ENCODE measurements at regions not wholly inside any gene's neighbourhood (a gene's known extent, or its start where the extent isn't known, plus 50 kb on each side); places are given as distances from the start of the nearest gene placed in this dataset.
"Not testable (repeated sequence)": the region's sequence is repeated elsewhere in the genome, so short reads cannot be mapped to it uniquely, and the experiment has no call there.

- DNase-seq (ENCODE audit: low read depth) = no peak
These were observed 148.6 kb upstream of the FOXN3 start for GRCh38 chr14:89565607-89566006.

DNA sequence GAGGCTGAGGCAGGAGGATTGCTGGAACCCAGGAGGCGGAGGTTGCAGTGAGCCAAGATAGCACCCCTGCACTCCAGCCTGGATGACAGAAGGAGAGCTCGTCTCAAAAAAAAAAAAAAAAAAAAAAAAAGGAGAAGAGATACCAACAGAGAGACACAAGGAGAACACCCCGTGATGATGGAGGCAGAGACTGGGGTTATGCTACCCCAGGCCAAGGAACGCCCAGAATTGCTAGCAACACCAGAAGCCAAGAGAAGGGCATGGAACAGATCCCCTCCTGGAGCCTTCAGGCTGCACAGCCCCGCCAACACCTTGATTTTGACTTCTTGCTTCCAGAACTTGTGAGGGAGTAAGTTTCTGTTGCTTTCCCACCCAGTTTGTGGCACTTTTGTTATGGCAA is 148.0 kb upstream of the FOXN3 start:
- no peak for DNase-seq (ENCODE audit: low read depth)

- no peak for DNase-seq (ENCODE audit: low read depth)
These were observed 147.4 kb upstream of the FOXN3 start for GRCh38 chr14:89564286-89564957.

GRCh38 chr14:89563471-89563870 is 146.4 kb upstream of the FOXN3 start:
- no peak for DNase-seq (ENCODE audit: low read depth)

GRCh38 chr14:89551955-89552354 is 134.9 kb upstream of the FOXN3 start:
- no peak for DNase-seq (ENCODE audit: low read depth)

DNA sequence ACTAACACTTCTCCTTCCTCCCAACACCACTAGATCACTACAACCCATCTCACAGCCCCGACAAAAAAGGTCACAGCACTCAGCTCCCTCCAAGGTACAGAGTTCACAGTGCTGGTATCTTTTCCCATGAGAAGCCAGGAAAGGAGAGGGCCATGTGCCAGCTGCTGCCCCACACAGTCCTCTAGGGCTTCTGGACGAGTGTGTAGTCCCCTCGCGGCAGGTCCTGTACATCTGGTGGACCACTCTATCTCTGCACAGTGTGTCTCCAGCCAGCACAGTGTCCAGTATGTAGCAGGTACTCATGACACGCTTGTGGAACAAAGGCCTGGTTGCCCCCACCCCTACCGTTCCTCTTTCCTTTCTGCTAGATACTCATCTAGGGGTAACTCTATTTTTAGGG is 134.4 kb upstream of the FOXN3 start:
- DNase-seq (ENCODE audit: low read depth) = no peak

GRCh38 chr14:89550821-89551220 is 133.8 kb upstream of the FOXN3 start:
- no peak for DNase-seq (ENCODE audit: low read depth)

DNA sequence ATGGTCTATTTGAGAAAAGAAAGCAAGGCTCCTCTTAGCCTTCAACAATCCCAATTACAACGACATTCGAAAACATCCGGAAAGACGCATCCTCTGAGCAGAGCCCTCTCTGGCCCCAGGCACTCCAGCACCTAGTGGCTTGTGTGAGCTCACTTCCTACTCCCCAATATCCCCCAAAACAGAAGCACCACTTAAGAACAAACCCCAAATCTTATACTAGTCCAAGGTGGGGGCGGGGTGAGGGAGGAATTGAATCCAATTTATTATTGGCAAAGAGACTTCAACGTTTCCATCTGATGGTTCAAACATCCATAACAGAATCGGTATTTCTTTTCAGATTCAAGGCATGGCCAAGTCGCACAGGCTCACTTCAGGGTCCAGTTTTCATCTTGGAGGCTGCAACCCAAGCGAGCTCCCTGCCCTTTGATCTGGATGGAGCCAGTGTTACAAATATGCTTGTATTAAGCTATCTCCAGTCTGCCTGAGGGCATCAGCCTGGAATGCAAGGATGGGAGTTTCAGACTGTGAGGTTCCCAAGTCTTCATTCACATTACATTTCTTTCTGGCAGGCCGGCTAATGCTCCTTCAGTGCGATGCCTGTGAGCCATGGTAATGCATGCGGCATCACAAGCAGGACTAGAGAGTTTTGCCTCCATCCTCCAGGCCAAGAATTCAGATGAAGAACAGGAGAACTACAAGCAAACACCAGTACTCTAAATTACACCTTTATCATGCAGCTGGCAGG is 132.5 kb upstream of the FOXN3 start:
- DNase-seq (ENCODE audit: low read depth) = no peak

DNA sequence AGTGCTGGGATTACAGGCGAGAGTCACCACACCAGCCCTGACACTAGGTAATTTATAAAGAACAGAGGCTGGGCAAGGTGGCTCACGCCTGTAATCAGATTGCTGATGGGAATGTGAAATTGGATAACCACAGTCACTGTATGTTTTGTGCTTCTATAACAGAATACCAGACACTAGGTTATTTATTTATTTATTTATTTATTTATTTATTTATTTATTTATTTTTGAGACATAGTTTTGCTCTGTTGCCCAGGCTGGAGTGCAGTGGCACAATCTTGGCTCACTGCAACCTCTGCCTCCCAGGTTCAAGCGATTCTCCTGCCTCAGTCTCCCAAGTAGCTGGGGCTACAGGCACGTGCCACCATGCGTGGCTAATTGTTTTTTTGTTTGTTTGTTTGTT is 130.0 kb upstream of the FOXN3 start:
- DNase-seq (ENCODE audit: low read depth) = not testable (repeated sequence)

- DNase-seq (ENCODE audit: low read depth) = no peak
These were observed 127.7 kb upstream of the FOXN3 start for GRCh38 chr14:89544636-89545301.

DNA sequence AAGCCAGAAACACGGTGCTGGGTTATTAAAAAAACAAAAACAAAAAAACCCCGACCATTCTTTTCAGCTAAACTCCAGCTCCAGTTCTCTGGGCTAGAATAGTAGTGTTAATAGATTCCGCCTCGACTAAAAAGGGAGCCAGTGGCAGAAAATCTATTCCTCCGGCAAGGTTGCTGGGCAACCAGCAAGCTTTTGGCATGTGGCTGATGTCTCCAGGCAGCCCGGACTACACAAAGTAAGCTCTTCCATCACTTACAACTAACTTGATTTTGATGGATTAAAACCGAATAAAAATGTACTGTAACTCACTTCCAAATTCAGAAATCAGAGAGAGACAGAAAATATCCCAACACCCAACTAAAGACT is 126.4 kb upstream of the FOXN3 start:
- DNase-seq (ENCODE audit: low read depth) = no peak

DNA sequence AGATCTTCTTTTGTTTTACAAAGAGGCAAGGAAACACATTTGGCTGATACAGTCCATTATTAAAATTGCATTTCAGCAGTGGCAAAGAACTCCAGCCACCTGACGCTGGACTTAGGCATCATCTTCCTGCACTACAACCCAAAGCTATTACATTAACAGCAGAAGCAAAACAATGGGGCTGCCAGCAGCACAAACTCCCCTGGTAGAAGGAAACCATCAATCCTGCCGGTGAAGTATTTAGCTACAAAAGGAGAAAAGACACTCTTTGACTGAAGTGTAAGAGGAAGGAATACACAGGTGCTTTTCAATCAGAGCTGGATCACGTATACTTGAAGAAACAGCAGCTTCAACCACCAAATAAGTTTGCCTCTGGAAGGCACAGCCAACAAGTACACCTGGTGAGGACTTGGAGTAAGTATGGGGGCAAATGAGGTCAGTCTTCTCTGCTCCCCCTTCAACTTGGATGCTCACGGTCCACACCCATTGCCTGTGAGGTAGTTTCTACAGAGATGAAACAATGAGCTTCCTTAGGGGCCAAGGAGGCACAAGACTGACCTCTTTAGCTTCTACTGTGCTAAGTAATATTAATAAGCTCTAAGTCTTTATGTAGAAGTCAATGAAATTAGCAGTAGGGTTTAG is 125.9 kb upstream of the FOXN3 start:
- DNase-seq (ENCODE audit: low read depth) = no peak

DNA sequence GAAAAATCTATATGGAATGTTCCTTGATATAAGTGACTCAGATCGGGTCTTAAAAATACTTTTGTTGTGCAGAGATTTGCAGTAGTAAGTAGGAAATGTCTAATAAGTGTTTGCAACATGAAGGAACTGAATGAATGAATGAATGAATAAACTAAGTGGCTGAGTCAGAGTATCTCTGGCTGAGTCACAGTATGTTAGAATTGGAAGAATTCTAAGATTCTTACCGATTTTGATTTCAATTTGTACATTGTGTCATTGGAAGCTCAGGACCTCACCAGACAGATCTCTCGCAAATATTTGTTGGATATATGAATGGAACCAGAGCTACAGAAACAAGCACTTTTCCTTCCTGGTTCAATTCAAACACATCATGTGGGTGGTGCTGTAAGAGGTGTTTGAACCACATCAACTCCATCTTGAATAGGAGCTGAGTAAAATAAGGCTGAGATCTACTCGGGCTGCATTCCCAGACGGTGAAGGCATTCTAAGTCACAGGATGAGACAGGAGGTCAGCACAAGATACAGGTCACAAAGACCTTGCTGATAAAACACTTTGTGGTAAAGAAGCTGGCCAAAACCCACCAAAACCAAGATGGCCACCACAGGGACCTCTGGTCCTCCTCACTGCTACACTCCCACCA is 123.9 kb upstream of the FOXN3 start:
- no peak for DNase-seq (ENCODE audit: low read depth)

DNA sequence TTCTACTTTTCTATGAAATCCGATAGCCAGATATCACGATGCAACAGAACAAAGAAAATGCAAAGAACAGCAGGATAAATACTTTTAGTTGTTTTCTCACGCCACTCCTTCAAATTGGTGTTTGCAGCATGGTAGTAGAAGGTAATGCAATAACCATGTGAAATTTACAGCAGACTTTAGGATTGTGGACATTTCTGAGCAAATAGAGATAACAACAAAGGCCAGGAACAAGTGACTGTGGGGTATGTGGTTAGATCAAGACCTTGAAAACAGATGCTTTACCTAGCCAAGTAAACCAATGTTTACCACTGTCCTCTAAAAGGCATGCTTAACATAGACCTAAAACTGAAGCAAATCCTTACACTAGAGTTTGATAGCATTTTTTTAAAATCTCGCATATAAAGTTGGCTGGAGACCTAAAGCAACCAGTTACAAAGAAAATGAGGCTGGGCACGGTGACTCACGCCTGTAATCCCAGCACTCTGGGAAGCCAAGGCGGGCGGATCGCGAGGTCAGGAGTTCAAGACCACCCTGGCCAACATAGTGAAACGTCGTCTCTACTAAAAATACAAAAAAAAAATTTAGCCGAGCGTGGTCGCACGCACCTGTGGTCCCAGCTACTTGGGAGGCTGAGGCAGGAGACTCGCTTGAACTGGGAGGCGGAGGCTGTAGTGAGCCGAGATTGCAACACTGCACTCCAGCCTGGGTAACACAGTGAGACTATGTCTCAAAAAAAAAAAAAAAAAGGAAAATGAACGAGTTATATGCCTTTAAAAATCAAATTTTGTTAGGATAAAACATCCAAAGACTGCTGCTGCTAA is 123.2 kb upstream of the FOXN3 start:
- no peak for DNase-seq (ENCODE audit: low read depth)

DNA sequence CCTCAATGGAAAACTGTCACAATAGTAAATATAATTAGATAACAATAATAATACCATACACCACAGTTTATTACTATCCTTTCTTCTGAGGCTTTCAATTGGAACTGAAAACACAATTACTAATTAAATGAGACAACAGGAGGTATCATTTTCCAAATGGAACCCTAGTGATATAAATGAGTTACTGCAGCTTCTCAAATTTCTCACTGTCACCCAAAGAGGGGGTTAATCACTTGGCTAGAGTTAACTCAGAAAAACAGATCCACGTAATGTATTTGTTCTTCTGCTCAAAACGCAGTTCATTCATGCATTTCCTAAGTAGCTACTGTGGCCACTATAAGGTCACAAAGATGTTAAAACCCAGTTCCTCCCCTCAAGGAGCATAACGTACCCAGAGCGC is 120.9 kb upstream of the FOXN3 start:
- DNase-seq (ENCODE audit: low read depth) = no peak

GRCh38 chr14:89534902-89535685 is 118.1 kb upstream of the FOXN3 start:
- DNase-seq (ENCODE audit: low read depth) = no peak

- DNase-seq (ENCODE audit: low read depth) = no peak
These were observed 116.7 kb upstream of the FOXN3 start for GRCh38 chr14:89533766-89534165.

GRCh38 chr14:89533136-89533535 is 116.1 kb upstream of the FOXN3 start:
- DNase-seq (ENCODE audit: low read depth) = no peak

GRCh38 chr14:89531661-89532335 is 114.8 kb upstream of the FOXN3 start:
- no peak for DNase-seq (ENCODE audit: low read depth)

Measured in stimulated activated CD8-positive, alpha-beta memory T cell treated with anti-CD3 and anti-CD28 coated beads, Interleukin-7, amount 100 ng/mL, for 24 hours (primary cell).